HG02943 (cell line): ENCODE measurements at regions not wholly inside any gene's neighbourhood (a gene's known extent, or its start where the extent isn't known, plus 50 kb on each side); places are given as distances from the start of the nearest gene placed in this dataset.
"Not testable (repeated sequence)": the region's sequence is repeated elsewhere in the genome, so short reads cannot be mapped to it uniquely, and the experiment has no call there.

ENCODE experiments used
- ATAC-seq: cut with Tn5 transposase; IDR thresholded peaks from one replicate; pipeline ENCODE4 v1.9.1; 2021; ENCODE audit warnings: mild to moderate bottlenecking, low read depth, moderate library complexity; ENCODE audit not compliant: unreplicated experiment

- no peak for ATAC-seq
Measured at GRCh38 chr11:123344790-123345357, 85.2 kb upstream of the GRAMD1B start.

DNA sequence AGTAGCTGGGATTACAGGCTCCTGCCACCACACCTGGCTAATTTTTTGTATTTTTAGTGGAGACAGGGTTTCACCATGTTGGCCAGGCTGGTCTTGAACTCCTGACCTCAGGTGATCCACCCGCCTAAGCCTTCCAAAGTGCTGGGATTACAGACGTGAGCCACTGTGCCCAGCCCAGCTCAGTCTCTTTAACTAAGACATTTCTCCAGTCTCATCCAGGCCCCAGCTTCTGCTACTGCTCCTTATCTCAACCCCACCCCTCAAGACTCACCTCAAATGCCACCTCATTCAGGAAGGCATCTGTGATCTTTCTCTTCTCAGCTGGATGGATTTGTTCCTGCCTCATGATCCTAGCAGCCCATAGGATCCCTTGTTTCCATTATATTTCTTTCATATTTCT, 85.9 kb upstream of the GRAMD1B start:
- not testable (repeated sequence) for ATAC-seq

- ATAC-seq, result no peak
Measured at GRCh38 chr11:123338997-123339752, 90.9 kb upstream of the GRAMD1B start.

- ATAC-seq, result no peak
Measured at GRCh38 chr11:123338266-123338800, 91.7 kb upstream of the GRAMD1B start.

DNA sequence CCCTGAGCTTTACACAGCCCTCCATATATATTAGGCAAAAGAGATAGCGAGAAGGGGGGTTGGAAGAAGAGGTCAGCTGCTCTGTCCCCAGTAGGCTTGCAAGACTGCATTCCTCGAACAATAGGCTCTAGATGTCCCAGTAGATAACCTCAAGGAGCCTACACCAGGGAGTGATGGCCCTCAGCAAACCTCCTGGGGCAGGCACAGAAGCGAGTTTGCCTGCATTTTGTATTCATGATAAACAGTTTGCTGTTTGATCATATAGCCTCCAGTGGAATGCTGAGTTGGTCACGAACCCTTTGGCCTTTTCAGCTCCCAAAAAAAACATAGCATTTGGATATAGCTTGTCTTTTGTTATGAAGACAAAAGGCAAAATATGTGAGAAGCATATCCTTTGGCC, 95.1 kb upstream of the GRAMD1B start:
- no peak for ATAC-seq

DNA sequence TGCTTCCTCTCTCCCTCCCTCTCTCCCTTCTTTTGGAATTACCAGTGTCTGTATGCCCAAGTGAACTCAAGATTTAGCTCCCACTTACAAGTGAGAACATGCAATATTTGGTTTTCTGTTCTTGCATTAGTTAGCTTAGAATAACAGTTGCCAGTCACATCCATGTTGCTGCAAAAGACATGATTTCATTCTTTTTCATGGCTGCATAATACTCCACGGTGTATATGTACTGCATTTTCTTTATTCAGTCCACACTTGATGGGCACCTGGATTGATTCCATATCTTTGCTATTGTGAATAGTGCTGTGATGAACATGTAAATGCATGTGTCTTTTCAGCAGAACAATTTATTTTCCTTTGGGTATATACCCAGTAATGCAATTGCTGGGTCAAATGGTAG, 97.5 kb upstream of the GRAMD1B start:
- ATAC-seq, result not testable (repeated sequence)

DNA sequence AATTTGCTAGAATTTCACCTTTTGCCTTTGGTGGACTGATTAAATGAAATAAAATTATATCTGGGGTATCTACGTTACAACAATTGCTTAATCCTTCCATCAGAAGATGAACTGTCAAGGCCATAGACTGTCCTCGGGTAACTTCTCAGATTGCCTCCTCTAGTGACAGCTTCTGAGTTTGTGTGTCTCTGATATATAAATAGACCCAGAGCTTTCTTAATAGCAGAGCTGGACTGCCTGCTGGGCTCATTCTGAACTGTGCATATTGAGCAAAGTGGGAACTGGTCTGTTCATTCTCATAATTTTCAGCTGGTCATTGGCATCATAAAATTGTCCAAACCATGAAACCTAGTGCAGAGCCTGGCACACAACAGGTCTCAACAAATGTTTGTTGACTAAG, 99.1 kb upstream of the GRAMD1B start:
- ATAC-seq, result no peak

- no peak for ATAC-seq
Measured at GRCh38 chr11:123330471-123330870, 99.6 kb upstream of the GRAMD1B start.

GRCh38 chr11:123330071-123330470, 100.0 kb upstream of the GRAMD1B start:
- ATAC-seq, result no peak

- no peak for ATAC-seq
Measured at GRCh38 chr11:123328281-123328867, 101.7 kb upstream of the GRAMD1B start.

DNA sequence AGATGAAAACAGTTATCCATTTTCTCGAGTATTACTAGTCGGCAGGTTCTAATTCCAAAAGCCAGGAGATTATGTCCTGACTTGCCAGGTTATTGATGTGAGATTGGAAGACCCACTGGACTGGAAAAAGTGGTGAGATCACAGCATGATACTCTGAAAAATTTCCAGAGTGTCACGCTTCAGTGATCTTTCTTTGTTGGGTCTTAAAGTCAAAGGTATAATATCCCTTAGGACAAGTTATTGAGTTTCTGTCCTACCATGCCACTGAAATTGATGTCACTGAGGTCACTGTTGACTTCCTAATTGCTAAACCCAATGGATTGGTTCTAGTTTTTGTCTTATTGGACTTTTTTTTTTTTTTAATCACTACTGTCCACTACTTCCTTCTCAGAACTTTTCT, 104.5 kb upstream of the GRAMD1B start:
- no peak for ATAC-seq

DNA sequence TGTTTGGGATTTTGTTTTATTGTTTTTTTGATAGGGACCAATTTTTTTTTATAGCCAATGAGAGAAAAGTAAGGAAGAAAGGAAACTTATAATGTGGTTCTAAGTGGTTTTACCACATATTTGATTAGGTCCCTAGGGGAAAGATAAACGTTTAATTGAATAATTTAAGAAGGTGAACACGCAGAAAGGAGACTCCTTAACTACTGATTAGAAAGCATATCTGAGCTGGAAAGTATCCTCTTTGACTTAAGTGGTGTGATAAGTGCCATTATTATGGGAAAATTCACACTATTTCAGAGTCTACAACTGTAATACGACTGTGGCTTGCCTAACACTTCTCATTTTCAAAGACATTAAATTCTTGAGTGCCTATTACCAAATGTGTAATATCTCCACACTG, 106.5 kb upstream of the GRAMD1B start:
- no peak for ATAC-seq

DNA sequence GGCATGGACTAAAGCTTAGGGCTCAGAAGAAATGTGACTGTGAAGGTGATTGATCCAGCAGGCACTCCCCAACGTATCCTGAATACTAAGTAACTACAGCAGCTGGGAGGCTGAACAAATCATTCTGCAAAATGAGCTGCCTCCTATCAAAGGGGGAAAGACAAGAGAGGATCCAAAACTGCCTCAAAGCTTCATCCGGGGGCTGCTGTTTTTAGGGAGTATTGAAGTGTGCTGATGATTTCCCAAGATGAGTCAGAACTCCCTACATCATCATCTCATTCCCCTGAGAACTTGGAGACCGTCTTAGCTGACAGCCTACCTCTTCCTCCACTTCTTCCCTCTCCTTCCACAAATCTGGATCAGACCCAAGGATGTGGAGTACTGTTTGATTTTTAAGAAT, 108.4 kb upstream of the GRAMD1B start:
- no peak for ATAC-seq

GRCh38 chr11:123318623-123319022, 111.4 kb upstream of the GRAMD1B start:
- ATAC-seq, result no peak

GRCh38 chr11:123318132-123318531, 111.9 kb upstream of the GRAMD1B start:
- not testable (repeated sequence) for ATAC-seq

DNA sequence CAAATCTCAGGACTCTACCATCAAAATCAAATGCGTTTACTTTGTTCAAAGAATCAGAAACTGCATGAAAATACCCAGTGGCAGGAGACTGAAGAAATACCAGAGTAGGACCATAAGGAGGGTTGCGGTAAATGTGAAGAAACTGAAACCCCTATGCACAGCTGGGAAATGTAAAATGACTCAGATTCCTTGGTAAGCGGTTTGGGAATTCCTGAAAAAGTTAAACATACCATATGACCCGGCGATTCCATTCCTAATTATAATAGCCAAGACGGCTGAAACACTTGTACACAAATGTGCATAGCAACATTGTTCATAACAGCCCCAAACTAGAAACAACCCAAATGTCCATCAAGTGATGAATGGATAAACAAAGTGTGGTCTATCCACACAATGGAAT, 114.1 kb upstream of the GRAMD1B start:
- no peak for ATAC-seq

GRCh38 chr11:123314972-123315371, 115.1 kb upstream of the GRAMD1B start:
- no peak for ATAC-seq

- no peak for ATAC-seq
Measured at GRCh38 chr11:123313262-123313661, 116.8 kb upstream of the GRAMD1B start.

DNA sequence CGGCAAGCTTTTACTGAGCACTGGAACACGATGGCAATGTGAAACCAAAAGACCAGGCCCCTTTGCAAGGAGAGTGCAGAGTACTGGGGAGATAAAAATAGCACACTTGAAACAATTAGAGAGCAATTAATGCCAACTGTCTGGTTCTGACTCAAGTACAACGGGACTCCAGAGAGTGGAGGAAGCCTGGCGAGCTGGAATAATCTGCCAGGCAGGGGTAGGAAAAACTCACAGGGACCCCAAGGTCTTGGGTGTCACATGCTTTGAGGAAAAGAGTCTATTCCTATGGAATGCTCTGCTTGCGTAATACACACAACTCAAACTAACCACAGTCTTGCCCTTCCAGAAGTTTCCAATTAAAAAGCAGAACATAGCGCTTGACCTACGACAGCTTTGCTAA, 113.0 kb upstream of the CLMP start:
- ATAC-seq, result no peak

GRCh38 chr11:123307276-123307675, 112.2 kb upstream of the CLMP start:
- no peak for ATAC-seq

DNA sequence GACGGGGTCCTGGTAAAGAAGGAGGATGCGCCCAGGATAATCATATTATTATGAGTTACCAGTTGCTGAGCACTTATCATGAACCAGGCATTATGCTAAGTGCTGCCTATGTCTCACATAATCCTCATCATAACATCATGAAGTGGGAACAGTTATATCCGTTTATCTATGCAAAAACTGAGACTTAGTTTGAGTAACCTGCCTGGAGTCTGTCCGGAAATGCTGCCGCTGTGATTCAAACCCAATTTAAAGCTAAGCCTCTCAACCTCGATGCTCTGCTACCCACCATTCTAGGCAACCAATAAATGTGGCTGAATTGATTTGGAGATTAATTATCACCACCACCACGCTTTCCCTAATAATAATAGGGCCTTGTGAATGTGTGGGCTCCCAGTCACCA, 111.5 kb upstream of the CLMP start:
- ATAC-seq, result no peak
